ENCODE measurements at regions not wholly inside any gene's neighbourhood (a gene's known extent, or its start where the extent isn't known, plus 50 kb on each side); places are given as distances from the start of the nearest gene placed in this dataset.

- DNase-seq (no peak), ATAC-seq (replicated peaks) (no peak)
- Mint-ChIP-seq H3K4me1 (ENCODE audit: low read depth in 2 of 2) (no peaks in the 10 kb centered on the region), H3K27me3 (no peaks in the 10 kb centered on the region), H3K4me3 (no peak overlapping the region), H3K9me3 (peaks cover 6 to 17% of the 10 kb centered on the region in 2 donors), H3K27ac (no peak overlapping the region), H3K36me3 (ENCODE audit: insufficient read depth) (no peaks in the 10 kb centered on the region)
Observed at GRCh38 chr13:62663767-62664166, 1248.1 kb upstream of the PCDH20 start.

- H3K9me3 Mint-ChIP-seq: peaks cover 9 to 17% of the 10 kb centered on the region in 2 donors
- no peak for ATAC-seq (replicated peaks)
- no peak overlapping the region for H3K27ac Mint-ChIP-seq
- no peaks in the 10 kb centered on the region for H3K36me3 Mint-ChIP-seq (ENCODE audit: insufficient read depth)
- H3K4me1 Mint-ChIP-seq (ENCODE audit: low read depth in 2 of 2): no peaks in the 10 kb centered on the region
- H3K27me3 Mint-ChIP-seq: no peaks in the 10 kb centered on the region
- no peak for DNase-seq
- no peak overlapping the region for H3K4me3 Mint-ChIP-seq
Observed at GRCh38 chr13:62659365-62659764, 1243.7 kb upstream of the PCDH20 start.

- Mint-ChIP-seq H3K4me3 (no peak overlapping the region), H3K36me3 (ENCODE audit: insufficient read depth) (no peaks in the 10 kb centered on the region), H3K9me3 (peaks cover 0 to 8% of the 10 kb centered on the region in 2 donors), H3K27me3 (no peaks in the 10 kb centered on the region), H3K27ac (no peak overlapping the region), H3K4me1 (ENCODE audit: low read depth in 2 of 2) (no peaks in the 10 kb centered on the region)
- ATAC-seq (replicated peaks): no peak
- no peak for DNase-seq
Observed at GRCh38 chr13:62653371-62653770, 1237.7 kb upstream of the PCDH20 start.

GRCh38 chr13:62643799-62644524 lies 1228.3 kb upstream of the PCDH20 start:
- ATAC-seq (replicated peaks) (no peak), DNase-seq (no peak)
- Mint-ChIP-seq H3K4me3 (no peak overlapping the region), H3K9me3 (peaks cover 8 to 10% of the 10 kb centered on the region in 2 donors), H3K36me3 (ENCODE audit: insufficient read depth) (no peaks in the 10 kb centered on the region), H3K27me3 (no peaks in the 10 kb centered on the region), H3K27ac (no peak overlapping the region), H3K4me1 (ENCODE audit: low read depth in 2 of 2) (no peaks in the 10 kb centered on the region)

GRCh38 chr13:62643007-62643483 lies 1227.4 kb upstream of the PCDH20 start:
- Mint-ChIP-seq H3K4me1 (ENCODE audit: low read depth in 2 of 2) (no peaks in the 10 kb centered on the region), H3K36me3 (ENCODE audit: insufficient read depth) (no peaks in the 10 kb centered on the region), H3K4me3 (no peak overlapping the region), H3K9me3 (peaks cover 8 to 10% of the 10 kb centered on the region in 2 donors), H3K27ac (no peak overlapping the region), H3K27me3 (no peaks in the 10 kb centered on the region)
- DNase-seq: no peak
- no peak for ATAC-seq (replicated peaks)

GRCh38 chr13:62635161-62635560 lies 1219.5 kb upstream of the PCDH20 start:
- Mint-ChIP-seq H3K9me3 (peaks cover 4 to 7% of the 10 kb centered on the region in 2 donors), H3K36me3 (ENCODE audit: insufficient read depth) (no peaks in the 10 kb centered on the region), H3K27ac (no peak overlapping the region), H3K4me1 (ENCODE audit: low read depth in 2 of 2) (no peaks in the 10 kb centered on the region), H3K4me3 (no peak overlapping the region), H3K27me3 (no peaks in the 10 kb centered on the region)
- ATAC-seq (replicated peaks): no peak
- no peak for DNase-seq

GRCh38 chr13:62633448-62633847 lies 1217.8 kb upstream of the PCDH20 start:
- Mint-ChIP-seq H3K9me3 (peaks cover 4 to 7% of the 10 kb centered on the region in 2 donors), H3K4me1 (ENCODE audit: low read depth in 2 of 2) (no peaks in the 10 kb centered on the region), H3K4me3 (no peak overlapping the region), H3K27me3 (no peaks in the 10 kb centered on the region), H3K27ac (no peak overlapping the region), H3K36me3 (ENCODE audit: insufficient read depth) (no peaks in the 10 kb centered on the region)
- ATAC-seq (replicated peaks) (no peak), DNase-seq (no peak)

GRCh38 chr13:62631619-62632018 lies 1216.0 kb upstream of the PCDH20 start:
- no peaks in the 10 kb centered on the region for H3K4me1 Mint-ChIP-seq (ENCODE audit: low read depth in 2 of 2)
- peaks cover 1% of the 10 kb centered on the region in 2 donors for H3K9me3 Mint-ChIP-seq
- no peak overlapping the region for H3K4me3 Mint-ChIP-seq
- no peak for ATAC-seq (replicated peaks)
- no peak for DNase-seq
- no peak overlapping the region for H3K27ac Mint-ChIP-seq
- no peaks in the 10 kb centered on the region for H3K36me3 Mint-ChIP-seq (ENCODE audit: insufficient read depth)
- no peaks in the 10 kb centered on the region for H3K27me3 Mint-ChIP-seq

- Mint-ChIP-seq H3K27me3 (no peaks in the 10 kb centered on the region), H3K27ac (no peak overlapping the region), H3K9me3 (peaks cover 0 to 1% of the 10 kb centered on the region in 2 donors), H3K4me1 (ENCODE audit: low read depth in 2 of 2) (no peaks in the 10 kb centered on the region), H3K4me3 (no peak overlapping the region), H3K36me3 (ENCODE audit: insufficient read depth) (no peaks in the 10 kb centered on the region)
- no peak for ATAC-seq (replicated peaks)
- DNase-seq: no peak
Observed at GRCh38 chr13:62631124-62631523, 1215.5 kb upstream of the PCDH20 start.

GRCh38 chr13:62629618-62630017 lies 1214.0 kb upstream of the PCDH20 start:
- no peak overlapping the region for H3K4me3 Mint-ChIP-seq
- no peak overlapping the region for H3K27ac Mint-ChIP-seq
- ATAC-seq (replicated peaks): no peak
- no peaks in the 10 kb centered on the region for H3K4me1 Mint-ChIP-seq (ENCODE audit: low read depth in 2 of 2)
- H3K9me3 Mint-ChIP-seq: peaks cover 1 to 8% of the 10 kb centered on the region in 2 donors
- H3K27me3 Mint-ChIP-seq: no peaks in the 10 kb centered on the region
- no peak for DNase-seq
- H3K36me3 Mint-ChIP-seq (ENCODE audit: insufficient read depth): no peaks in the 10 kb centered on the region

- Mint-ChIP-seq H3K27me3 (no peaks in the 10 kb centered on the region), H3K27ac (no peak overlapping the region), H3K9me3 (peaks cover 4 to 15% of the 10 kb centered on the region in 2 donors), H3K36me3 (ENCODE audit: insufficient read depth) (no peaks in the 10 kb centered on the region), H3K4me3 (no peak overlapping the region), H3K4me1 (ENCODE audit: low read depth in 2 of 2) (no peaks in the 10 kb centered on the region)
- DNase-seq (no peak), ATAC-seq (replicated peaks) (no peak)
Observed at GRCh38 chr13:62627226-62627625, 1211.6 kb upstream of the PCDH20 start.

- ATAC-seq (replicated peaks) (no peak), DNase-seq (no peak)
- no peak overlapping the region for H3K4me3 Mint-ChIP-seq
- H3K9me3 Mint-ChIP-seq: peaks cover 4 to 15% of the 10 kb centered on the region in 2 donors
- no peak overlapping the region for H3K27ac Mint-ChIP-seq
- no peaks in the 10 kb centered on the region for H3K27me3 Mint-ChIP-seq
- H3K4me1 Mint-ChIP-seq (ENCODE audit: low read depth in 2 of 2): no peaks in the 10 kb centered on the region
- no peaks in the 10 kb centered on the region for H3K36me3 Mint-ChIP-seq (ENCODE audit: insufficient read depth)
Observed at GRCh38 chr13:62626771-62627170, 1211.1 kb upstream of the PCDH20 start.

- ATAC-seq (replicated peaks): no peak
- no peaks in the 10 kb centered on the region for H3K27me3 Mint-ChIP-seq
- H3K27ac Mint-ChIP-seq: no peak overlapping the region
Observed at GRCh38 chr13:62625214-62625881, 1209.7 kb upstream of the PCDH20 start.

GRCh38 chr13:62613819-62614218 lies 1198.2 kb upstream of the PCDH20 start:
- H3K4me1 Mint-ChIP-seq (ENCODE audit: low read depth in 2 of 2): no peaks in the 10 kb centered on the region
- no peak for ATAC-seq (replicated peaks)
- no peak for DNase-seq
- H3K4me3 Mint-ChIP-seq: no peak overlapping the region
- peaks cover 5 to 7% of the 10 kb centered on the region in 2 donors for H3K9me3 Mint-ChIP-seq
- H3K27me3 Mint-ChIP-seq: no peaks in the 10 kb centered on the region
- H3K36me3 Mint-ChIP-seq (ENCODE audit: insufficient read depth): no peaks in the 10 kb centered on the region
- no peak overlapping the region for H3K27ac Mint-ChIP-seq

More at GRCh38 chr13:62625214-62625881, 1209.7 kb upstream of the PCDH20 start:
- H3K4me1 Mint-ChIP-seq (ENCODE audit: low read depth in 2 of 2): no peaks in the 10 kb centered on the region
- H3K36me3 Mint-ChIP-seq (ENCODE audit: insufficient read depth): no peaks in the 10 kb centered on the region
- H3K9me3 Mint-ChIP-seq: peaks cover 3 to 15% of the 10 kb centered on the region in 2 donors
- DNase-seq: no peak
- H3K4me3 Mint-ChIP-seq: no peak overlapping the region
